Activated CD4-positive, alpha-beta memory T cell treated with anti-CD3 and anti-CD28 coated beads, Interleukin-2, amount 10 ng/mL, durations not matched to agents 7 days and 5 days (primary cell): ENCODE measurements at regions not wholly inside any gene's neighbourhood (a gene's known extent, or its start where the extent isn't known, plus 50 kb on each side); places are given as distances from the start of the nearest gene placed in this dataset.
"Not testable (repeated sequence)": the region's sequence is repeated elsewhere in the genome, so short reads cannot be mapped to it uniquely, and the experiment has no call there.

ENCODE experiments used
- CTCF ChIA-PET: fragments of 350-600 bp; sonication (Branson Sonifier 250); formaldehyde crosslinking; loops from one replicate; lab custom pipeline; 2021; ENCODE audit warnings: antibody characterized with exemption, inconsistent platforms; lab: Charles Lee
- POLR2A ChIA-PET: fragments of 350-600 bp; sonication (Branson Sonifier 250); formaldehyde crosslinking; loops from one replicate; lab custom pipeline; 2021; ENCODE audit warnings: antibody characterized with exemption; lab: Charles Lee
- DNase-seq: peaks from one replicate; pipeline ENCODE4 v3.0.0-alpha.2; 2020
- H3K27ac Mint-ChIP-seq: one replicate; pipeline ENCODE4 v1.8.0; 2021; ENCODE audit warnings: mild to moderate bottlenecking, mixed read lengths
- H3K27me3 Mint-ChIP-seq: one replicate; pipeline ENCODE4 v1.8.0; 2021; ENCODE audit warnings: mixed read lengths
- H3K36me3 Mint-ChIP-seq: one replicate; pipeline ENCODE4 v1.8.0; 2021; ENCODE audit warnings: low read depth, mixed read lengths
- H3K4me1 Mint-ChIP-seq: one replicate; pipeline ENCODE4 v1.8.0; 2021; ENCODE audit warnings: mixed read lengths
- H3K4me3 Mint-ChIP-seq: one replicate; pipeline ENCODE4 v1.8.0; 2021; ENCODE audit warnings: mild to moderate bottlenecking, mixed read lengths
- H3K9me3 Mint-ChIP-seq: one replicate; pipeline ENCODE4 v1.8.0; 2021; ENCODE audit warnings: mixed read lengths

DNA sequence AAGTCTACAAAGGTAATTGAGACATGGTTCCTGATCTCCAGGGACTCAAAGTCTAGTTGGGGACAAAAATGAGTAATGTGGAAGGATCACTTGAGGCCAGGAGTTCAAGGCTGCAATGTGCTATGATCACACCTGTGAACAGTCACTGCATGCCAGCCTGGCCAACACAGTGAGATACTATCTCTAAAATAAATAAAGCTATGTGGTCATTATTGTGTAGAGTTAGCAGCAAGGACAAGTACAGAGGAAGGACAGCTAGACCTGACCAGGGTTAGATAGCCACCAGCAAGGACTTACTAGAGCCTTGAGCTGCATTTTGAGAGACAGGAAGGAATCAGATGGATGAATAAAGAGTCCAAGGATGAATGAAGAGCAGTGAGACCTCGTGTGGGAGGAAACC lies 166.5 kb downstream of the MINAR1 start:
- H3K27me3 Mint-ChIP-seq = peaks cover 13% of the 10 kb centered on the region
- H3K4me3 Mint-ChIP-seq = no peak overlapping the region
- no peaks in the 10 kb centered on the region for H3K36me3 Mint-ChIP-seq
- ChIA-PET POLR2A (no interaction called here), CTCF (interaction anchor here (1.3 to 4.2 kb wide), 3 partner anchors 18 to 259 kb away, joined by 3 to 96 read pairs (median 6); no protein-coding TSS in a partner anchor)
- no peaks in the 10 kb centered on the region for H3K9me3 Mint-ChIP-seq
- DNase-seq = no peak
- H3K27ac Mint-ChIP-seq = no peak overlapping the region
- H3K4me1 Mint-ChIP-seq = no peaks in the 10 kb centered on the region

DNA sequence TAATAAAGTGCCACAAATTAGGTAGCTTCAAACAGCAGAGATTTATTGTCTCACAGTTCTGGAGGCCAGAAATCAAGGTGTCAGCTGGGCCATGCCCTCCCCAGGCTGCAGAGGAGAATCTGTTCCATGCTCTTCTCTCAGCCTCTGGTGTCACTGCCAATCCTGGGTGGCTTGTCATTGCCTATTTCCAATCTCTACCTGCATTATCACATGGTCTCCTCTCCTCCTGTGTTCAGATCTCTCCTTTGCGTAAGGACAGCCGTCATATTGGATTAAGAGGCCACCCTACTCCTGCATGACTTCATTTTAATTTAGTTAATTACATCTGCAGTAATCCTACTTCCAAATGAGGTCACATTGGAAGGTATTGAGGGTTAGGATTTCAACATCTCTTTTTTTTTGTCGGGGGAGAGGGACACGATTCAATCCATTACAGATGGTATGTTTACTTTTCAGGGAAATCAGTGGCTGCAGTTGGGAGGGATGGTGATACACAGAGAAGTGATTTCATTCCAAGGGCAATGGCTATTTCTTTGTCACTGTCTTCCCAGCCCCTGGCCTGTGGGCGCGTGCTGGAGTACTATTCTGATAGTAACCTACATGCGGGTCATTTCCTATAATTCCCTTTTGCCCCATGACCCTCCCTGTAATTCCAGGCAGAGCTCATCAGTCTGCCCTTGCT lies 169.4 kb downstream of the MINAR1 start:
- H3K36me3 Mint-ChIP-seq = no peaks in the 10 kb centered on the region
- ChIA-PET POLR2A (no interaction called here), CTCF (no interaction called here)
- H3K4me3 Mint-ChIP-seq = no peak overlapping the region
- no peaks in the 10 kb centered on the region for H3K4me1 Mint-ChIP-seq
- H3K9me3 Mint-ChIP-seq = no peaks in the 10 kb centered on the region
- H3K27me3 Mint-ChIP-seq = peaks cover 13% of the 10 kb centered on the region
- H3K27ac Mint-ChIP-seq = no peak overlapping the region
- DNase-seq = no peak

DNA sequence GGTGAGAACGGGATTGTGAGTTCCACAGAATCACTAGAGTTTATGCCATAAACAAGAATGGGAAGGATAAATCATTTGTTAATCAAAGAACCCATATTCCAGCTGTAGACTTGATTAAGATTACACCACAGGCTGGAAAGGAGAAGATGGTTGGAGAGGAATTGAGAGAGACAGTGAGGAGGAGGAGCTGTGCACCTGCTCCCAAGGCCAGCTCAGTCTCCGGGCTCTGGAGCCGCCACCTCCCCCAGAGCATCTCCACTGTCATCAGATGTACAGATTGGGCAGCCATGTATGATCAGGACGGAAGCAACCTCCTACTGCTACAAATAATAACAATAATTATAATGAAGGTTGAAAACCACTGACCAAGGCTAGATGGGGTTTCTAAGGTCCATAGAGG lies 170.0 kb downstream of the MINAR1 start:
- CTCF ChIA-PET = no interaction called here
- DNase-seq = no peak
- POLR2A ChIA-PET = no interaction called here

DNA sequence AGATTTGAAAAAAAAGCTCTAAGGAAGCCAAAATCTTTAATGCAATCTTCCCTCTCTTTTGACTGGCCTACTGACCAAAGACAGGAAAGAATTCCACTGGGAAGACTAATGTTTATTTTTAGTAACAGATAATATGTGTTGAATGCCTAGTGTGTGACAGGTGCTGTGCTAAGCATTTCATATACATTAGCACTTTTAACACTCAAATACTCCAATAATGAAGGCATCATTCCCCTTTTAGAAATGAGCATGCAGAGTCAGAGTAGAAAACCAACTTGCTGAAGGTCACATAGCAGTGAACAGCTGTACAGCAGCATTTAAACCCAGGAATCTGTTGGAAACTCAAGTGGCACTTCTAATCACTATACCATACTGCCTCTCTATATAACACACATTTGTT lies 170.6 kb downstream of the MINAR1 start:
- ChIA-PET POLR2A (no interaction called here), CTCF (no interaction called here)
- no peaks in the 10 kb centered on the region for H3K9me3 Mint-ChIP-seq
- H3K27me3 Mint-ChIP-seq = peaks cover 15% of the 10 kb centered on the region
- H3K4me1 Mint-ChIP-seq = no peaks in the 10 kb centered on the region
- no peak overlapping the region for H3K4me3 Mint-ChIP-seq
- H3K36me3 Mint-ChIP-seq = no peaks in the 10 kb centered on the region
- no peak overlapping the region for H3K27ac Mint-ChIP-seq
- no peak for DNase-seq

More for the DNA sequence above, 170.0 kb downstream of the MINAR1 start:
- no peaks in the 10 kb centered on the region for H3K36me3 Mint-ChIP-seq
- no peak overlapping the region for H3K27ac Mint-ChIP-seq
- no peak overlapping the region for H3K4me3 Mint-ChIP-seq
- H3K27me3 Mint-ChIP-seq = peaks cover 13% of the 10 kb centered on the region
- H3K4me1 Mint-ChIP-seq = no peaks in the 10 kb centered on the region
- H3K9me3 Mint-ChIP-seq = no peaks in the 10 kb centered on the region

DNA sequence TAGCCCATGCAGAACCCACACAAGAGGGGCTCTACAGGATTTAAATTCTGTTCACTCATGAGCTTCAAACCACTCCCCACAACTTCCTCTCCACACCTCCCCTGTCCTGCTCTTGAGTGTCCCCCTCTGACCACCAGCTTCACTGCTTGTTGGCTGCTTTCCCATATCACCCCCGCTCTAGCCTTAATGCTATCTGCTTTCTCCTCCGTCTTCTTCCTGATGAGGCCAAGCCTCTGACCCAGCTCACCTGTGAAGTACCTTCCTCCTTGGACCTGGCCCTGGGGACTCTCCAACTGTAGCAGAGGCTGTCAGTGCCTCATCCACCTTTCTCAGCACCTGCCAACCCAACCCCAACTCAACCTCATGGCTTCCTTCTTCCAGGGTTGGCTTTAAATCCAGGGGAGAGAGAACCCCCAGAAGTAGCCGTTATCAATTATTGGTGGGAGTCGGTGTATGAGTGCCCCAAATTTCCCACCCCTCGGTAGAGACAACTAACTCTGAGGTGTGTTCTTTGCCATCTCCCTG lies 174.8 kb downstream of the MINAR1 start:
- Mint-ChIP-seq H3K27me3 (peaks cover 11% of the 10 kb centered on the region), H3K27ac (no peak overlapping the region), H3K36me3 (no peaks in the 10 kb centered on the region), H3K4me1 (no peaks in the 10 kb centered on the region), H3K4me3 (no peak overlapping the region), H3K9me3 (no peaks in the 10 kb centered on the region)
- no peak for DNase-seq
- ChIA-PET CTCF (interaction anchor here (1.1 to 1.6 kb wide), 2 partner anchors 10 to 11 kb away, joined by 4 to 7 read pairs; no protein-coding TSS in a partner anchor), POLR2A (no interaction called here)

DNA sequence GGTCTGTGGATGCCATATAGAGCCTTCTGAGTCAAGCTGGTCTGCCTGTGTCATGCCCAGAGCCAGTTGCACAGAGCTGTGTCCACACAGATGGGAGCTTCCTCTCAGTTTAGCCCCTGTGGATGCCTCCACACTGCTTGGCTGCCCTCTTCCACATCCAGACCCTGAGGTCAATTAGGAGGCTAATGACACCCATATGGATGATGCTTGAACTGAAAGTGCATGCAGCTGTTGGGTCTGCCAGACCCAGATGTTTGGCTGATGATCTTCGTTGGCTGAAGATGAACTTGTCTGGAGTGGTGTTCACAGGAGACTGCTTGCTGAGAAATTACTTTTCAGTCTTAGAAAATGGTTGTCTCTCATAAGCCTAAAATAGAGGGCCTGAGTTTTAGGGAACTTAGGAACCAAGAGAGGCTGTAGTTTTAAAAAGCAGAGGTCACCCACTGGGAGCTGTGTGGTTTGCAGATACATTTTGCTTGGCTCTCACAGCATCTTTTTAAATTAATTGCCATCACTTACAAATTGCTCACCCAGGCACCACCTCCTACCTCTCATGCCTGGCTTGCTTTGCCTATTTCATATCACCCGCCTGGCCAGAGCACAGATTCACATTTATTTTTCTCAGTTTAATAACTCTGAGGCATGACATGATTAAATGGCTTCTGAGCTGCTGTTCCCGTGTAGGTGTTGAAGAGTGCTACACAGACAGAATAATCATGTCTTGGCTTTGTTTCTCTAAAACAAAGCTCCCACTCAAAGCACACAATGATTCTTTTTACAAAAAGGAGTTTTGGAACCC lies 176.1 kb downstream of the MINAR1 start:
- no peak for DNase-seq
- no peak overlapping the region for H3K4me3 Mint-ChIP-seq
- no peaks in the 10 kb centered on the region for H3K4me1 Mint-ChIP-seq
- H3K27ac Mint-ChIP-seq = no peak overlapping the region
- ChIA-PET POLR2A (no interaction called here), CTCF (no interaction called here)
- H3K9me3 Mint-ChIP-seq = no peaks in the 10 kb centered on the region
- no peaks in the 10 kb centered on the region for H3K36me3 Mint-ChIP-seq
- H3K27me3 Mint-ChIP-seq = peaks cover 9% of the 10 kb centered on the region

DNA sequence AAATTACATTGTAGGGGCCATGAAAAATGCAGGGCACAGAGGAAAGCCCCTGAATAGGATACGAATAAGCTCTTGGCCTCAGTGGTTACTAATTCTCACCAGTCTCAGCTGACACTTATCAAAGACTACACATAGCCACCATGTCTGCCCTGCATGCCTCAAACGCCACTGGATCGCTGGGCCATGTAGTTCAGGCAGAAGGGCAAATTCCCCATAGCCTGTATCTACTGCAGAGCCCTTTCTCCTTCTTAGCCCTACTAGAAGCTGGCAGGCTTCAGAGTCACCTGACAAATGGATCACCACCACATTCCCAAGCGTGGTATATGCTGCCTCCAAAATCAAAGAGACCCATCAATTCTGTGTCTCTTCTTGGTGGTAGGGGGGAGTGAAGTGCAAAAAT lies 177.4 kb downstream of the MINAR1 start:
- CTCF ChIA-PET = interaction anchor here (1.4 kb wide), 1 partner anchor 13 kb away, joined by 4 read pairs; no protein-coding TSS in a partner anchor
- no peaks in the 10 kb centered on the region for H3K36me3 Mint-ChIP-seq
- H3K4me1 Mint-ChIP-seq = no peaks in the 10 kb centered on the region
- no peak overlapping the region for H3K4me3 Mint-ChIP-seq
- POLR2A ChIA-PET = no interaction called here
- no peak for DNase-seq
- H3K9me3 Mint-ChIP-seq = no peaks in the 10 kb centered on the region
- no peak overlapping the region for H3K27ac Mint-ChIP-seq
- peaks cover 6% of the 10 kb centered on the region for H3K27me3 Mint-ChIP-seq

DNA sequence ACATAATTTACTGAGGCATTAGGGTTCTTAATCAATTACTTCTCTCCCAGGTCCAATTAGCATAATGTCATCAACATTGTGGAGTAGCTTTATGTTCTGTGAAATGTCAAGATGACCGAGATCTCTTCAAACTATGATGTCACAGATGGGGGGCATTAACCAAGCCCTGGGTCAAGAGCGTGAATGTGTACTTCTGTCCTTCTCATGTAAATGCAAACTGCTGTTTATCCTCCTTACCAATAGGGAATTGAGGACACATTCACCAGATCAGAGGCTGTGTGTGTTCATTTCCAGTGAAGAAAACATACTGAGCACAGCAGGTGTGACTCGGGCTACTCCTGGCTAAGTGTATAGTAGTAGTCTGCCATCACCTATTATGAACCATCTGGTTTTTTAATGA lies 177.9 kb downstream of the MINAR1 start:
- H3K9me3 Mint-ChIP-seq = no peaks in the 10 kb centered on the region
- POLR2A ChIA-PET = no interaction called here
- no peaks in the 10 kb centered on the region for H3K4me1 Mint-ChIP-seq
- CTCF ChIA-PET = interaction anchor here (1.4 kb wide), 1 partner anchor 14 kb away, joined by 4 read pairs; no protein-coding TSS in a partner anchor
- no peaks in the 10 kb centered on the region for H3K36me3 Mint-ChIP-seq
- no peak for DNase-seq
- peaks cover 2% of the 10 kb centered on the region for H3K27me3 Mint-ChIP-seq
- H3K27ac Mint-ChIP-seq = no peak overlapping the region
- H3K4me3 Mint-ChIP-seq = no peak overlapping the region

DNA sequence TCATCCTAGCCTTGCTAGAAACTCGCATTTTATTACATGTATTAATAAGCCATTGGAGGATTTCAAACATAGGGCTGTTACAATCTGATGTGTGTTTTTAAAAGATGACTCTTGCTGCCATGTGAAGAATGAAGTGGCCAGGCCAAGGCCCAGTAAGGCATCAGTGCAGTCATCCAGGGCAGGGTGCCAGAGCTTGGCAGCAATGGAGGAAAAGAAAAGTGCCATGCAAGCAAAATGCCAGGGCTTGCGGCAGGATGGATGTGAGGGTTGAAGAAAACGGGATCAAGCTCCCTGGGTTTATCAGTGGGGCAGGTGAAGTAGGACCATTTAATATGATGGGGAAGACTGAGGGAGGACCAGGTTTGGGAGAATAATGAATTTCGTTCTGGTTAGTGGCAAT lies 183.6 kb downstream of the MINAR1 start:
- H3K4me1 Mint-ChIP-seq = no peaks in the 10 kb centered on the region
- H3K4me3 Mint-ChIP-seq = no peak overlapping the region
- no peak overlapping the region for H3K27ac Mint-ChIP-seq
- H3K36me3 Mint-ChIP-seq = no peaks in the 10 kb centered on the region
- no peaks in the 10 kb centered on the region for H3K9me3 Mint-ChIP-seq
- peaks cover 7% of the 10 kb centered on the region for H3K27me3 Mint-ChIP-seq
- no peak for DNase-seq
- CTCF ChIA-PET = no interaction called here
- POLR2A ChIA-PET = no interaction called here

DNA sequence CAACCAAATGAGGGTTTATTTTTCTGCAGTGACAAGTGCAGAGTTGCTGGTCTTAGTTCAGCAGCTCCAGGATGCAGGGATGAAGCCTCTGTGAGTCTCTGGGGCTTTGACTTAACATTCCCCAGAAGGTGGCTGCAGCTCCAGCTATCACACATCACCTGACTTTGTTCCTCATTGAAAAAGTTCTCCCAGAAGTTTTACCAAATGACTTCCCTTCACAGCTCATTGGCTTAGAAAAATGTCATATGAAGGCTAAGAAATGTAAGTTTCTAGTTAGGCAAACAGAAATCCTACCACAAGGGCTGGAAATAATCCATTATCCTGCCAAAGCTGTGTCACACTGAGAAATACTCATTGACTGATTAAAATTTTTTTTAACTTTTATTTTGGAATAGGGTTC lies 184.9 kb downstream of the MINAR1 start:
- DNase-seq = no peak
- CTCF ChIA-PET = no interaction called here
- Mint-ChIP-seq H3K4me1 (no peaks in the 10 kb centered on the region), H3K27me3 (peaks cover 7% of the 10 kb centered on the region), H3K27ac (no peak overlapping the region), H3K9me3 (no peaks in the 10 kb centered on the region), H3K4me3 (no peak overlapping the region), H3K36me3 (no peaks in the 10 kb centered on the region)
- POLR2A ChIA-PET = no interaction called here

DNA sequence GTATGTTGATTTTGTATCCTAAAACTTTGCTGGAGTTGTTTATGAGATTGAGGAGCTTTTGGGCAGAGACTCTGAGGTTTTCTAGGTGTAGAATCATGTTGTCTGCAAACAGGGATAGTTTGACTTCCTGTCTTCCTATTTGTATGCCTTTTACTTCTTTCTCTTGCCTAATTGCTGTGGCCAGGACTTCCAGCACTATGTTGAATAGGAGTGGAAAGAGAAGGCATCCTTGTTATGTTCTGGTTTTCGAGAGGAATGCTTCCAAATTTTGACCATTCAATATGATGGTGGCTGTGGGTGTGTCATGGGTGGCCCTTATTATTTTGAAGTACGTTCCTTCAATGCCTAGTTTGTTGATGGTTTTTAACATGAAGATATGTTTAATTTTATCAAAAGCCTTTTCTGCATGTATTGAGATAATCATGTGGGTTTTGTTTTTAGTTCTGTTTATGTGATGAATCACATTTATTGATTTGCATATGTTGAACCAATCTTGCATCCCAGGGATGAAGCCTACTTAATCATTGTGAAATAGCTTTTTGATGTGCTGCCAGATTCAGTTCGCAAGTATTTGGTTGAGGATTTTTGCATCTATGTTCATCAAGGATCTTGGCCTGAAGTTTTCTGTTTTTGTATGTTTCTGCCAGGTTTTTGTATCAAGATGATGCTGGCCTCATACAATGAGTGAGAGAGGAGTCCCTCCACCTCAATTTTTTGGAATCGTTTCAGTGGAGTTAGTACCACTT lies 188.1 kb downstream of the MINAR1 start:
- Mint-ChIP-seq H3K27me3 (peaks cover 11% of the 10 kb centered on the region), H3K27ac (no peak overlapping the region), H3K4me1 (no peaks in the 10 kb centered on the region), H3K9me3 (no peaks in the 10 kb centered on the region), H3K36me3 (no peaks in the 10 kb centered on the region), H3K4me3 (no peak overlapping the region)
- DNase-seq = no peak
- ChIA-PET CTCF (interaction anchor here (2.1 kb wide), 1 partner anchor 24 kb away, joined by 7 read pairs; no protein-coding TSS in a partner anchor), POLR2A (no interaction called here)

DNA sequence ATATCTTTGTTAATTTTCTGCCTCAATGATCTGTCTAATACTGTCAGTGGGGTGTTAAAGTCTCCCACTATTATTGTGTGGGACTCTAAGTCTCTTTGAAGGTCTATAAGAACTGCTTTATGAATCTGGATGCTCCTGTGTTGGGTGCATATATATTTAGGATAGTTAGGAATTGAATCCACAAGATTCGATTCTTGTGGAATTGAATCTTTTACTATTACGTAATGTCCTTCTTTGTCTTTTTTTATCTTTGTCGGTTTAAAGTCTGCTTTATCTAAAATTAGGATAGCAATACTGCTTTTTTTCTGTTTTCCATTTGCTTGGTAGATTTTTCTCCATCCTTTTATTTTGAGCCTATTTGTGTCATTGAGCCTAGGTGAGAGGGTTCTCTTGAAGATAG lies 189.7 kb downstream of the MINAR1 start:
- H3K36me3 Mint-ChIP-seq, H3K4me1 Mint-ChIP-seq, CTCF ChIA-PET, DNase-seq, POLR2A ChIA-PET, H3K4me3 Mint-ChIP-seq, H3K27ac Mint-ChIP-seq, H3K9me3 Mint-ChIP-seq: not testable (repeated sequence)
- peaks cover 15% of the 10 kb centered on the region for H3K27me3 Mint-ChIP-seq

DNA sequence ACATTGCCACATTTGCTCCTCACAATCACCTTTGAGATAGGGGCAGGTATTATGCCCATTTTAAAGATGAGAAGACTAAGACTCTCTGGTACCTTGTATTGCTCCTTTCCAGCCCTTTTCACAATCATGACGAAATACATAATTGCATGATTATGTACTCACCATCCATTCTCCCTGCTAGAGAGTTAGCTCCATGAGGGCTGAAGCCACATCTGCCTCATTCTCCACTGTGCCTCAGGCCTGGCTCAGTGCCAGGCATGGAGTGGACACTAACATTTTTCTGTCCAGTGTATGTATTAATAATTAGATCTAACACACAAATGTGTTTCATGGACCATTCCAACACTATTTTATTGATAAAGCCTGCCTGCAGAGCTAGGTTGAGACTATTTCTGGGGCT lies 191.4 kb downstream of the MINAR1 start:
- no peaks in the 10 kb centered on the region for H3K36me3 Mint-ChIP-seq
- DNase-seq = no peak
- no peak overlapping the region for H3K27ac Mint-ChIP-seq
- peaks cover 18% of the 10 kb centered on the region for H3K27me3 Mint-ChIP-seq
- POLR2A ChIA-PET = no interaction called here
- no peaks in the 10 kb centered on the region for H3K9me3 Mint-ChIP-seq
- H3K4me1 Mint-ChIP-seq = no peaks in the 10 kb centered on the region
- no peak overlapping the region for H3K4me3 Mint-ChIP-seq
- CTCF ChIA-PET = no interaction called here
